HG02840 (cell line): ENCODE measurements at regions not wholly inside any gene's neighbourhood (a gene's known extent, or its start where the extent isn't known, plus 50 kb on each side); places are given as distances from the start of the nearest gene placed in this dataset.
"Not testable (repeated sequence)": the region's sequence is repeated elsewhere in the genome, so short reads cannot be mapped to it uniquely, and the experiment has no call there.

Experiments used
- ATAC-seq: cut with Tn5 transposase; IDR thresholded peaks from one replicate; pipeline ENCODE4 v1.9.1; 2021; ENCODE audit warnings: mild to moderate bottlenecking, moderate library complexity, moderate number of reproducible peaks; ENCODE audit not compliant: unreplicated experiment, low FRiP score

GRCh38 chr6:71049198-71049770, 92.4 kb upstream of the B3GAT2 start:
- no peak for ATAC-seq

DNA sequence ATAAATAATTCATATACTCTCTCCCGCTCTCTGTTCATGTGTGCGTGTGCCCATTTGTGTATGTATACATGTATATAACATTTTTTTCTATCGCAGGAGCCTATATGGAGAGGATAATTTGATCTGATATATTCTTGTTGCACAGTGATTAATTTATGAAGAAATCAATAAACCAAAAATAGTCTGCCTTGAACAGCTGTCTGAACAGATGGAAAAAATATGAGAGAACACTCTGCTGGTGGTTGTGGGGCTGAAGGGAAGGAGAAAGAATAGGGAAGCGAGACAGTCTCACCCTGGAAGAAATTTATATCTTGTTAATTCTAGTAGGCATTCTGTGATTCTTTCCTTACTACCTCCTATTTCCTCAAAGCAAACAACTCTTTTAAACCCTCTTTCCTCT, 96.6 kb upstream of the B3GAT2 start:
- no peak for ATAC-seq

- no peak for ATAC-seq
Observed at GRCh38 chr6:71056656-71057055, 99.8 kb upstream of the B3GAT2 start.

DNA sequence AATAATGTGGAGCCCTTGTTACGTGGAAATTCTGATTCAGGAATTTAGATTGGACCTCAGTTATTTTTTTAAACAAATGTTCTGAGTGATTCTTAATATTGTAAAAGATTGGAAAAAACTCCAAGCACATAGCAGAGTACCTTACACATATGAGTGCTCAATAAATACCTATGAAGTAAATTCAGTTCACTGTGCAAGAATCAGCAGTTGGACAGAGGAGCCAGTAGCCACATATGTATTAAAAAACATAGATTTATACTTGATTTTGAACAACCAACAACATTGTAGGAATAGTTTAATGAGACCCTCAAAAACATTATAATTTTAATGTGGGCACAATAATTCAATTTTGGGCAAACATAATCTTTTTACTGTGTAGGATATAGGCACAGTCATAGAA, 109.3 kb upstream of the B3GAT2 start:
- no peak for ATAC-seq

- ATAC-seq, result no peak
Observed at GRCh38 chr6:71067816-71068215, 111.0 kb upstream of the B3GAT2 start.

DNA sequence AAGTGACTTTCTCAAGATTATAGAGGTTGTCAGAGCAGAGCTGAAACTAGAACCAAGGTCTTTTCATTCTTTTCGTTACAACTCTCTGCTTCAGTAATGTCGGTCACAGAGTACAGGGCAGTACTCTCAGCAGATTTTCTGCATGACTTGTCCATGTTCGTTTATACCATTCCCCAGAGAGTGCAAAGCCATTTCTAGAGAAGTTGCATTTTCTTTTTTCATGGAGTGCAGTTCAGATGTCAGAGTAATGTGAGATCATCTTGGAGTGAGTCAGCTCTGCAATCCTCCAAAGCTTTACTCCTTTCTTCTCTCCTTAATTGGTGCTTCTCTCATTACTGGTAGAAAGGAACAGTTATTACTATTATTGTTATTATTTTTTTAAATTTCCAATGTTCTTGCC, 115.6 kb upstream of the B3GAT2 start:
- no peak for ATAC-seq

DNA sequence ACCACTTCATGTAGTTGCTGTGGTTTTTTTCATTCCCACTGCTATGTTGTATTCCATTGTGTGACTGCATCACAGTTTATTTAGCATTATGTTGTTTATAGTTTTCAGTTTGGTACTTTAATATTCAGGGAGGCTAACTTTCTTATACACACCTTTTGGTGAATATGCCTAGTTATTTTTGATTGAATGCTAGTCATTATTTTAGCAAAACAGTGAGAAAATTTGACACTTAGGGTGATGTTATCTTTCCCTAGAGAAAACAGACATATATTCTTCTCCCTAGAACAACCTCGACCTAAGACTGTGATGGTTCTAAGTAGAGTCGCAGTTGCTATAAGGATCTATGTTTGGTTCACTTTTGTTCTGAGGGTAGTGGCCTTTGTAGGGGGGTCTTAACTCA, 120.8 kb upstream of the B3GAT2 start:
- ATAC-seq, result no peak

DNA sequence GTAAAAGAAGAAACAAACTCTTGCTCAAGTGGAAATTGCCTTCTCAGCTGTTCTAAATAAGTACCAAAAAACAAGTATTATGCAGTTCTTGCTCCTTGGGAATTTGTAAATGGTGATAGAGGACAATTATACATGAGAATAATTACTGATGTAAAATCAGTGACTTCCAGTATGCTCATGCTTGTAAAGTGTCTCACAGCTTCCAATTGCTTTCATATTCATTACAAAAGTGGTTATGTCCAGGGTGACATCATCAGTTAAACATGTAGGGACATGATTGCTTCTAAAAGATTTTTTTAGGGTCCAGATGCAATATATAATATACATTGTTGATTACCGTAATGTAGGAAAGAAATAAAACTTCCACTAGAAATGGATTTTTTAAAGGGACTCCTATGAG, 122.8 kb upstream of the B3GAT2 start:
- no peak for ATAC-seq

DNA sequence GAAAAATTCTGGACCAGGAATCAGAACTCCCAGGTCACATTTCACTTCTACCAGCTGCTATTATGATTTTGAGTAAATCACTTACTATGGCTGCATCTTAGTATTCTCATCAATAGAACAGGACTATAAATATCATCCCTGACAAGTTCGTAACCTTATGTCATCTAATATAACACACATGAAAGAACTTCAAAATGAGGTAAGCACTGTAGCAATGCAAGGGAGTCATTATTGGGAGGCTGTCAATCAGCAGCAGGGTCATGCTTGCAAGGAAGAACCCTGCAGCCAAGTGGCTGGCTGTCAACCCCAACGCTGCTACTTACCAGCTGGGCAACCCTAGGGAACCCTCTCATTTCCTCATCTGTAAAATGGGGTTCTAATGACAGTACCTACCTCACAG, 123.3 kb upstream of the B3GAT2 start:
- no peak for ATAC-seq

GRCh38 chr6:71080826-71081225, 124.0 kb upstream of the B3GAT2 start:
- ATAC-seq, result no peak

- no peak for ATAC-seq
Observed at GRCh38 chr6:71082033-71082650, 125.3 kb upstream of the B3GAT2 start.

- ATAC-seq, result no peak
Observed at GRCh38 chr6:71083308-71083820, 126.5 kb upstream of the B3GAT2 start.

GRCh38 chr6:71088166-71088565, 131.3 kb upstream of the B3GAT2 start:
- no peak for ATAC-seq

DNA sequence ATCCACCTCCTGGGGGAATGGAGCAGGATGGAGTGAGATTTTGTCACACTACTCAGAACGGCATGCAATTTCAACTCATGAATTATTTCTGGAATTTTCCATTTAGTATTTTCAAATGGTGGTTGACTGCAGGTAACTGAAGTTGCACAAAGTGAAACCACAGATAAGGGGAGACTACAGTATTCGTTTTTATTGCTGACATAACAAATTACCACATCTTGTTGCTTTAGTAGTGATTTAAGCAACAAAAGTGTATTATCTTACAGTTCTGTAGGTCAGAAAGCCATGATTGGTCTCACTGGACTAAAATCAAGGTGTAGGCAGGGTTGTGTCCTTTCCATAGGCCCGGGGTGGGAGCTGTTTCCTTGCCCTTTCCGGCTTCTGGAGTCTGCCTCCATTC, 133.4 kb upstream of the B3GAT2 start:
- ATAC-seq, result no peak

DNA sequence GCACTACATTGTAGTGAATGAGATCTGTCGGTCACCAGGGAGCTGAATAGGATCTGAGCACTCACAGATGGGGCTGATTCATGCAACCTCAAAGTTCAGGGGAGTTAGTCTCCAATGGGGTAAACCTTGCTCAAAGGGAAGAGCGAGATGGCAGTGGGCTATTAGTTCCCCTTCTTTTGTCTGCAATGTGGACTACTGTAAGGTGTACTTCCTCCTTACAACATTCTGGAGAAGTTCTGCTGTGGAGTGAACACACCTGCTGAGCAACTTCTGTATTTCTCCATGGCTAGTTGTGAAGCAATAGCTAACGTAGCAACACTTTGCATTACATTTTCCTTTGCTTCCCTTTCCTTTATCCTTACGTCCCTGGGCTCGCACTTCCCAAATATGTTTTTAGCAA, 134.3 kb upstream of the B3GAT2 start:
- ATAC-seq, result no peak

DNA sequence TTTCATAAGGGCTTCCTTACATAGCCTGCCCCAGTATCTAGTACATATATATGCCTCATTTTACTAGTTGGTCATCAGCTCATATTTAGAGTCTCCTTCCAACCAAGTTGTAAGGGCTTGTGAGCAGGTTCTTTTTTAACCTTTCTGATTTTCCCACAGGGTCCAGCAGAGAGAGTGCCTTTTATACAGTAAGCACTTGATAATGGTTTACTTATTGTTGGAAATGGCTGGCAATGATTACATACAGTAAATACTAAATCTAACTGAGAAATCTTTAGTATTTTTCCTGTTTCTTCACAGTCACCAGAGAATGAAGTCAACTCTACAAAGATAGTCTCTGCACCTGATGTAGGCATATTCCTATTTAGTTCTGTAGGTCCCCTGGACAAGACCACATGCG, 135.1 kb upstream of the B3GAT2 start:
- ATAC-seq, result no peak

DNA sequence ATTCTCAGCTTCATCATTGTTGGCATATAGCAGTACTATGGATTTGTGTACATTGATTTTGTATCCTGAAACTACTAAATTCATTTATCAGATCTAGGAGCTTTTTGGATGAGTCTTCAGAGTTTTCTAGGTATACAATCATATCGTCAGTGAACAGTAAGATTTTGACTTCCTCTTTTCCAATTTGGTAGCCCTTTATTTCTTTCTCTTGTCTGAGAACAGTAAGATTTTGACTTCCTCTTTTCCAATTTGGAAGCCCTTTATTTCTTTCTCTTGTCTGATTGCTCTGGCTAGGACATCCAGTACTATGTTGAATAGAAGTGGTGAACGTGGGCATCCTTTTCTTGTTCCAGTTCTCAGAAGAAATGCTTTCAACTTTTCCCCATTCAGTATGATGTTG, 140.4 kb upstream of the B3GAT2 start:
- not testable (repeated sequence) for ATAC-seq

DNA sequence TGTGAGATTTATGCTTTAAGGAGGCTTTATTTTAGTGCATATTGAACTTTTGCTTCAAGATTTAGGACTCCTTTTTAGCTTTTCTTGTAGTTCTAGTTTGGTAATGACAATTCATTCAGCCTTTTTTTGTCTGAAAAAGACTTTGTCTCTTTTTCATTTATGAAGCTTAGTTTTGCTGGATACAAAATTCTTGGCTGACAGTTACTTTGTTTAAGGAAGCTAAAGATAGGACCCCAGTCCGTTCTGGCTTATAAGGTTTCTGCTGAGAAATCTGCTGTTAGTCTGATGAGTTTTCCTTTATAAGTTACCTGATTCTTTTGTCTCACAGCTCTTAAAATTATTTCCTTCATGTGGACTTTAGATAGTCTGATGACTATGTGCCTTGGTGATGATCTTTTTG, 142.8 kb upstream of the B3GAT2 start:
- no peak for ATAC-seq

GRCh38 chr6:71103130-71103529, 146.3 kb upstream of the B3GAT2 start:
- ATAC-seq, result no peak

DNA sequence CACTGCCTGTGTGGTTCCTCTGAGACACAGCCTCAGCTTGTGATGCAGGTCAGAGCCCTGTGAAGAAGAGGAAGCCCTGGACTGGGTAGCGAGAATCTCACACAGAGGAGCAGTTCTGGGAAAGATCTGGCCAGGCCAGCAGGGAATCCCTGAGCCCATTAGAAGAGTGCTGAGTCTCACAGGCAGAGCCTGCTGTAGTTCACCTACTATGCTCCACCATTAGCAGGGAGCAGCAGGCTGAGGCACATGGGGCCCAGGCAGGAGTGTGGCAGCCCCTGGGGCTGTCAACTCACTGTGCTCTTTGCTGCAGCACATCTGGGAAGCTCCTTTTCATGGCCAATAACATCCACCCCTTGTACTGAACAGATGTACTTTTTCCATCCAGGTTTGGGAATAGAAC, 146.8 kb upstream of the B3GAT2 start:
- ATAC-seq, result no peak

DNA sequence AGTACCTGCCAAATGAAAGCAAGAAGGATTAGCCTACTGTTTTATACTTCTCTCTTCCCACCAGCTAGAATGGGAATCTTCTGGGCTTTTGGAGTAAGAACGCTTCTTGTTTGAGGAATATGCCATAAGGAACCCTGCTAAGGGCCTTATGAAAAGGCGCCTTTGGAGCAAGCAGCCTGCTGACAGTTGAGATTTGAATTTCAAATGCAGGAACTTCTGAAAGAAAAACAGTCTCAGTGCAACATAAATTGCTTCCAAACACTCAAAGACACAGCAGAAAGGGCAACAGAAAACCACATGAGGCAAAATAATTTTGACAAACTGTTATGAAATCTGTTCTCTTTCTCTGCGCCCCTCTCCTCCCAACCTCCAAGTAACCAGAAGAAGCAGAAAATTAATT, 149.4 kb upstream of the B3GAT2 start:
- no peak for ATAC-seq

DNA sequence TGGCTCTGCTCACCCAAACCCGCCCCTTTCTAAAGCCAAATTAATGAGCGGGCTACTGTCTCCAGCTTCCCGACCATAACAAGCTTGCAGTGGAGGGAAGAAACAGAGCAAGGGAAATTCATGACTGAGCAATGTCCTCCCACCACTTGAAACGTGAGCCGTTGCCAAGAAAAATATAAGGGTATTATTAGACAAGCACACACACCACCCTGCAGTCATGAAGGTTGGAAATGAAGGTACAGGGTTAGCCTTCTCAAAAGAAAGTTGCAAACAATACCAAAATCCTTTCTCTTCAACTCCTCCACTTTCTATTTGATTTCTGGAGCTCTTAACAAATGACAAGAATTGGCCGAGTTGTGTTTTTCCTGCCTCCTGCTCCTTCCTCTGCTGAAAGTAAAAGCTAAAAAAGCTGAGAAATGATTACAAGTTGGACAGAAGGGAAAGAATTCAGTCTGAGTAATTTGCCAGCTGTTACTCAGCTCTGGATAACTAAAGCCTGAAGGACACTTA, 151.1 kb upstream of the B3GAT2 start:
- ATAC-seq, result no peak
